Stimulated activated naive CD8-positive, alpha-beta T cell treated with anti-CD3 and anti-CD28 coated beads, Interleukin-15, amount 100 ng/mL, for 72 hours (primary cell): ENCODE measurements at regions not wholly inside any gene's neighbourhood (a gene's known extent, or its start where the extent isn't known, plus 50 kb on each side); places are given as distances from the start of the nearest gene placed in this dataset.
"Not testable (repeated sequence)": the region's sequence is repeated elsewhere in the genome, so short reads cannot be mapped to it uniquely, and the experiment has no call there.

Experiments used
- ATAC-seq: fragments of 150-1000 bp; cut with Tn5 transposase; 2 replicates; pipeline ENCODE4 v1.10.0; 2021; ENCODE audit warnings: mild to moderate bottlenecking, moderate library complexity
- DNase-seq, 2 donors: peaks; one replicate each; pipeline ENCODE4 v3.0.0; 2021 to 2022
- H3K27ac Mint-ChIP-seq, 2 donors: one replicate each; pipeline ENCODE4 v1.8.0; 2022; ENCODE audit warnings: mild to moderate bottlenecking in 2 of 2, mixed read lengths in 2 of 2, moderate library complexity in 2 of 2
- H3K27me3 Mint-ChIP-seq: one replicate; pipeline ENCODE4 v1.8.0; 2022; ENCODE audit warnings: mixed read lengths
- H3K4me1 Mint-ChIP-seq: one replicate; pipeline ENCODE4 v1.8.0; 2022; ENCODE audit warnings: mild to moderate bottlenecking, mixed read lengths
- H3K4me3 Mint-ChIP-seq, 2 donors: one replicate each; pipeline ENCODE4 v1.8.0; 2022; ENCODE audit warnings: mild to moderate bottlenecking in 2 of 2, mixed read lengths in 2 of 2, moderate library complexity in 1 of 2
- H3K9me3 Mint-ChIP-seq, 2 donors: one replicate each; pipeline ENCODE4 v1.8.0; 2022; ENCODE audit warnings: mixed read lengths in 2 of 2

GRCh38 chr6:110543106-110543505 is 66.7 kb upstream of the SLC22A16 start:
- no peak overlapping the region for H3K27ac Mint-ChIP-seq
- ATAC-seq = no peak
- no peak for DNase-seq
- peaks cover 13 to 16% of the 10 kb centered on the region in 2 donors for H3K9me3 Mint-ChIP-seq
- H3K27me3 Mint-ChIP-seq = peaks cover 30% of the 10 kb centered on the region
- H3K4me1 Mint-ChIP-seq = peaks cover 4% of the 10 kb centered on the region
- no peak overlapping the region for H3K4me3 Mint-ChIP-seq

GRCh38 chr6:110542311-110543024 is 66.1 kb upstream of the SLC22A16 start:
- no peak for DNase-seq
- peaks cover 30% of the 10 kb centered on the region for H3K27me3 Mint-ChIP-seq
- peaks cover 11% of the 10 kb centered on the region for H3K4me1 Mint-ChIP-seq
- peak overlapping the region in 1 of 2 donors; percentile 37 for H3K27ac Mint-ChIP-seq
- no peak for ATAC-seq
- H3K4me3 Mint-ChIP-seq = no peak overlapping the region
- H3K9me3 Mint-ChIP-seq = peaks cover 14 to 17% of the 10 kb centered on the region in 2 donors

- peaks cover 30% of the 10 kb centered on the region for H3K27me3 Mint-ChIP-seq
- no peak for DNase-seq
- peaks cover 14 to 17% of the 10 kb centered on the region in 2 donors for H3K9me3 Mint-ChIP-seq
- no peak overlapping the region for H3K4me3 Mint-ChIP-seq
- ATAC-seq = no peak
- H3K27ac Mint-ChIP-seq = no peak overlapping the region
- H3K4me1 Mint-ChIP-seq = peaks cover 17% of the 10 kb centered on the region
Measured at GRCh38 chr6:110541701-110542309, 65.4 kb upstream of the SLC22A16 start.

GRCh38 chr6:110539277-110540019 is 63.0 kb upstream of the SLC22A16 start:
- not testable (repeated sequence) for ATAC-seq, H3K4me3 Mint-ChIP-seq, H3K27ac Mint-ChIP-seq, DNase-seq
- peaks cover 35% of the 10 kb centered on the region for H3K4me1 Mint-ChIP-seq
- peaks cover 38% of the 10 kb centered on the region for H3K27me3 Mint-ChIP-seq
- peaks cover 5 to 11% of the 10 kb centered on the region in 2 donors for H3K9me3 Mint-ChIP-seq

GRCh38 chr6:110538416-110539160 is 62.2 kb upstream of the SLC22A16 start:
- peaks cover 37% of the 10 kb centered on the region for H3K4me1 Mint-ChIP-seq

GRCh38 chr6:110537208-110538123 is 61.1 kb upstream of the SLC22A16 start:
- peaks cover 25% of the 10 kb centered on the region for H3K27me3 Mint-ChIP-seq
- peaks cover 5 to 11% of the 10 kb centered on the region in 2 donors for H3K9me3 Mint-ChIP-seq
- no peak overlapping the region for H3K27ac Mint-ChIP-seq
- H3K4me1 Mint-ChIP-seq = peaks cover 37% of the 10 kb centered on the region
- DNase-seq (no peak), ATAC-seq (peak; percentile 92)
- H3K4me3 Mint-ChIP-seq = peak overlapping the region in 1 of 2 donors; percentile 0

More at GRCh38 chr6:110538416-110539160, 62.2 kb upstream of the SLC22A16 start:
- H3K27ac Mint-ChIP-seq = no peak overlapping the region
- H3K27me3 Mint-ChIP-seq = peaks cover 33% of the 10 kb centered on the region
- H3K4me3 Mint-ChIP-seq = no peak overlapping the region
- no peak for ATAC-seq
- peaks cover 5 to 11% of the 10 kb centered on the region in 2 donors for H3K9me3 Mint-ChIP-seq
- DNase-seq = no peak

GRCh38 chr6:110534731-110535492 is 58.5 kb upstream of the SLC22A16 start:
- Mint-ChIP-seq H3K4me3 (no peak overlapping the region), H3K27me3 (peaks cover 24% of the 10 kb centered on the region), H3K9me3 (peaks cover 5 to 11% of the 10 kb centered on the region in 2 donors), H3K27ac (no peak overlapping the region), H3K4me1 (peaks cover 37% of the 10 kb centered on the region)
- ATAC-seq (no peak), DNase-seq (no peak)

GRCh38 chr6:110532431-110532830 is 56.0 kb upstream of the SLC22A16 start:
- Mint-ChIP-seq H3K9me3 (no peaks in the 10 kb centered on the region), H3K4me3 (no peak overlapping the region), H3K27me3 (peaks cover 33% of the 10 kb centered on the region), H3K4me1 (peaks cover 35% of the 10 kb centered on the region), H3K27ac (peak overlapping the region in 1 of 2 donors; percentile 60)
- DNase-seq = no peak
- ATAC-seq = no peak

- peaks cover 20% of the 10 kb centered on the region for H3K4me1 Mint-ChIP-seq
- DNase-seq = no peak
- H3K4me3 Mint-ChIP-seq = no peak overlapping the region
- H3K27ac Mint-ChIP-seq = peak overlapping the region; percentile 24 to 55
- ATAC-seq = no peak
- no peaks in the 10 kb centered on the region for H3K9me3 Mint-ChIP-seq
- peaks cover 27% of the 10 kb centered on the region for H3K27me3 Mint-ChIP-seq
Measured at GRCh38 chr6:110530671-110531070, 54.3 kb upstream of the SLC22A16 start.

- Mint-ChIP-seq H3K9me3 (no peaks in the 10 kb centered on the region), H3K4me3 (no peak overlapping the region), H3K4me1 (peaks cover 15% of the 10 kb centered on the region), H3K27me3 (peaks cover 19% of the 10 kb centered on the region), H3K27ac (no peak overlapping the region)
- ATAC-seq (no peak), DNase-seq (no peak)
Measured at GRCh38 chr6:110529907-110530306, 53.5 kb upstream of the SLC22A16 start.

GRCh38 chr6:110529355-110529754 is 52.9 kb upstream of the SLC22A16 start:
- H3K9me3 Mint-ChIP-seq = no peaks in the 10 kb centered on the region
- DNase-seq (no peak), ATAC-seq (no peak)
- peaks cover 10% of the 10 kb centered on the region for H3K4me1 Mint-ChIP-seq
- H3K27me3 Mint-ChIP-seq = peaks cover 16% of the 10 kb centered on the region
- no peak overlapping the region for H3K4me3 Mint-ChIP-seq
- no peak overlapping the region for H3K27ac Mint-ChIP-seq

GRCh38 chr6:110528930-110529325 is 52.5 kb upstream of the SLC22A16 start:
- peaks cover 9% of the 10 kb centered on the region for H3K4me1 Mint-ChIP-seq
- ATAC-seq = no peak
- no peak overlapping the region for H3K27ac Mint-ChIP-seq
- DNase-seq = no peak
- H3K4me3 Mint-ChIP-seq = no peak overlapping the region
- no peaks in the 10 kb centered on the region for H3K9me3 Mint-ChIP-seq
- peaks cover 16% of the 10 kb centered on the region for H3K27me3 Mint-ChIP-seq

- no peak overlapping the region for H3K4me3 Mint-ChIP-seq
- peaks cover 10% of the 10 kb centered on the region for H3K27me3 Mint-ChIP-seq
- peak; percentile 30 to 41 for DNase-seq
- H3K4me1 Mint-ChIP-seq = peaks cover 9% of the 10 kb centered on the region
- no peak overlapping the region for H3K27ac Mint-ChIP-seq
- ATAC-seq = peak; percentile 62
- no peaks in the 10 kb centered on the region for H3K9me3 Mint-ChIP-seq
Measured at GRCh38 chr6:110528101-110528929, 51.9 kb upstream of the SLC22A16 start.
